ENCODE measurements at regions not wholly inside any gene's neighbourhood (a gene's known extent, or its start where the extent isn't known, plus 50 kb on each side); places are given as distances from the start of the nearest gene placed in this dataset.

DNA sequence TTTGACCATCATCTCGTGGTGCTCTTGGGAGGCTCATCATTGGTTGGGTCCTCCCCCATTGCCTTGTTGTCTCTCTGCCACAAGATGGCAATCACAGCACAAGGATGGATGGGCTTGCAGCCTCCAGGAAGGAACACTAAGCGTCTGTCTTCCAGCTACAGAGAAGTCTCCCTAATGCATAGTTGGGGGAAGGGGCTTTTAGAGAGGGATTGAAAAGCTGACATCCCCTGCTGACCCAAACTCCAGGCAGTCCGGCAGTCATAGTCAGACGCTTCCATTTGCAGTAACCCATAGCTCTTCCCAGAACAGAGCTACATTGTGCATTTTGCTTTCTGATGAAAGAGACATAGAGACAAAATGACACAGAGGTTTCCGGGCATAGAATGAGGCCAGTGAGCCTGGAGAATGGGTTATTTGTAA, 111.4 kb downstream of the UTP18 start:
- no peaks in the 10 kb centered on the region for H3K36me3 ChIP-seq (ENCODE audit: insufficient read depth, low read length)
- H3K4me1 ChIP-seq (ENCODE audit: insufficient read depth, low read length), result peaks cover 3% of the 10 kb centered on the region
- H2AFZ ChIP-seq (ENCODE audit: low read depth, low read length), result peak overlapping the region; percentile 39
- peak overlapping the region; percentile 79 for H3K4me3 ChIP-seq (ENCODE audit: low read length)
- H3K27me3 ChIP-seq (ENCODE audit: insufficient read depth, low read length), result no peaks in the 10 kb centered on the region
- H3K9me3 ChIP-seq (ENCODE audit: low read length), result no peaks in the 10 kb centered on the region

DNA sequence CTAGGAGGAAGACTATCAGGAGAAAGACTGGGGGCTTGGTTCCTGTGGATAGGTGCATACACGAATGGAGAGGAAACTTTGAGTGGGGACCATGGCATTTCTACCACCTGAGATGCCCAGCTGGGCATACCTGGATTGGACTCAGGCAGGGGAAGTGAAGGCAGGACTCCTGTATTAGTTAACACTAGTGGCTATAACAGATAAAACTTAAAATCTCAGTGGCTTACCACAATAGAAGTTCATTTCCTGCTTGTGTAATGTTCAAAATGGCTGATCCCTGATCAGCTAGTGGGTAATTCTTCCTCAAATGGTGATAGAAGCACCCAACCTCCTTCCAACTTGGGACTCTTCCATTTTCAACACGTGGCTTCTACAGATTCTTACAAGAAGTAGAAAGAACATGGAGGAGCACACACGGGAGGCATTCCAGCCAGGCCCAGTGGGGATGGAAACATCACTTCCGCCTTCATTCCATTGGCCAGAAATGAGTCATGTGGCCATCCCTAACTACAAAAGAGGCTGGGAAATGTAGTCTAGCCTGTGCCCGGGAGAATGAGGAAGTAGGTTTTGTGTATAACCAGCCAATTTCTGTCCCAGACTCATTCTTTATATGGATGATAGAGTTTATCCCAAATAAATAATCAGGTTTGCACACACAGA, 112.1 kb downstream of the UTP18 start:
- Histone ChIP-seq H3K4me1 (ENCODE audit: insufficient read depth, low read length) (peaks cover 3% of the 10 kb centered on the region), H3K36me3 (ENCODE audit: insufficient read depth, low read length) (no peaks in the 10 kb centered on the region), H3K9me3 (ENCODE audit: low read length) (no peaks in the 10 kb centered on the region), H3K27me3 (ENCODE audit: insufficient read depth, low read length) (no peaks in the 10 kb centered on the region), H2AFZ (ENCODE audit: low read depth, low read length) (peak overlapping the region; percentile 39), H3K4me3 (ENCODE audit: low read length) (peak overlapping the region; percentile 79)

DNA sequence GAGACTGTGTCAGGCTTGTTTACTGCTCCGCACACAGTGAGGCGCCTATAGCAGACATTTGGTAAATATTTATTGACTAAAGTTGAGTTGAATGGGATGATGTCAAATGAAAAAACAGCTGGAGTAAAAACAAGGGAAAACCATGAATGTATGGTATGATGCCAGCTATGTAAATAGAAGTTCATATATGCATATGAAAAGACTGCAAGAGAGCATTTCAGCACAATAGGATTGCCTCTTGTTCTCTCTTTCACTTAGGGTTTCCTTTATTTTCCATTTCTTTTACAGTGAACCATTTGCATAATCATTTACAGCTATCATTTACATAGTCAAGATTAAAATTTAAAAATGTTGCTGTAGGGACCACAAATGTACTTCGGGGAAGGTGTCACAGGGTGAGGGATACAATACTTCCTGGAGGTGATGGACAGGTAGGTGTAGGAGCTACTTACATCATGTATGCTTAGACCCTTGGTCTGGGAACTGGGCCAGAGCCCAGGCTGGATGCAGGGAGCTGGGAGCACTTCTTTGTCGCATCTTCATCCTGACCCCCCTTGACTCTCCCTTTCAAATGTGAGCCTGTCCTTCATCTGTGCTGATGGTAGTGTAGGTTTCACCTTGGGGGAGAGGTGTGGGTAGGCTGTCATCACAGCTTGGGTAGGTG, 113.3 kb downstream of the UTP18 start:
- Histone ChIP-seq H3K4me1 (ENCODE audit: insufficient read depth, low read length) (peaks cover 3% of the 10 kb centered on the region), H3K36me3 (ENCODE audit: insufficient read depth, low read length) (no peaks in the 10 kb centered on the region)

DNA sequence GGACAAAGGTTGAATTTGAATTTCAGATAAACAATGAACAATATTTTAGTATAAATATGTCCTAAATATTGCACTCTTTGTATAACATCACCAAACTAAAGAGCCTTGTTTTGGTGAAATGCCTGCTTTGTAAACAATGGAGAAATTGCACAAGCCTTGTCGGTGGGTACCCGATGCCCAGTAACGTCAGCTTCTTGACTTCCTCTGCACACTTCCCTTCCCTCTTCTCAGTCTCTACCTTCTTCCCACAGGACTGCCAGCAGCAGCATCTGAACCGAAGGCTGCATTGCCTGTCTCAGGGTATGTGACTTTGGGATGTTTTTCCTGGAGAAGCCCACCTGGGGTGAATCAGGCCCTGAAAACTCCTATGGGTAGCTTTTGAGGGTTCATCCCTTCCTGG, 113.9 kb downstream of the UTP18 start:
- H3K27me3 ChIP-seq (ENCODE audit: insufficient read depth, low read length), result no peaks in the 10 kb centered on the region
- H3K36me3 ChIP-seq (ENCODE audit: insufficient read depth, low read length), result no peaks in the 10 kb centered on the region
- H3K9me3 ChIP-seq (ENCODE audit: low read length), result no peaks in the 10 kb centered on the region
- H3K4me3 ChIP-seq (ENCODE audit: low read length), result no peak overlapping the region
- H2AFZ ChIP-seq (ENCODE audit: low read depth, low read length), result no peak overlapping the region
- H3K4me1 ChIP-seq (ENCODE audit: insufficient read depth, low read length), result peaks cover 3% of the 10 kb centered on the region

More for the DNA sequence above, 113.3 kb downstream of the UTP18 start:
- Histone ChIP-seq H2AFZ (ENCODE audit: low read depth, low read length) (peak overlapping the region; percentile 39), H3K9me3 (ENCODE audit: low read length) (no peaks in the 10 kb centered on the region), H3K4me3 (ENCODE audit: low read length) (no peak overlapping the region), H3K27me3 (ENCODE audit: insufficient read depth, low read length) (no peaks in the 10 kb centered on the region)

DNA sequence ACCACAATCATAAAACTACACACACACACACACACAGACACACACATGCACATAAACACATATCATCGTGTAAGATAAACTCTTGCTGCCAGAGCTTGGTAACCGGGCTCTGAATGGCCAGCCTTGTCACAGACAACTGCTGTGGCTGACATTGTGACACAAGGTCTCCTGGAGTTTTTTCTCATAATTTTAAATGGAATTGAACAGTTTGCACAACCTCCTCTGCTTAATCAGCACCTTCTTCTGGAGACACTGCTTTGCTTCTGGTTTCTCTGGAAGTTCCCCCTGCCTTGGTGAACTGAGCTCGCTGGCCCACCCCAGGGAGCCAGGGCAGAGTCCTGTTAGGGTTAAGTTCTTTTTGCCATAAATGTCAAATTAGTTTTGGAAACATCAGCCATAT, 115.4 kb downstream of the UTP18 start:
- Histone ChIP-seq H2AFZ (ENCODE audit: low read depth, low read length) (no peak overlapping the region), H3K4me1 (ENCODE audit: insufficient read depth, low read length) (peaks cover 3% of the 10 kb centered on the region), H3K4me3 (ENCODE audit: low read length) (no peak overlapping the region), H3K9me3 (ENCODE audit: low read length) (no peaks in the 10 kb centered on the region), H3K27me3 (ENCODE audit: insufficient read depth, low read length) (no peaks in the 10 kb centered on the region), H3K36me3 (ENCODE audit: insufficient read depth, low read length) (no peaks in the 10 kb centered on the region)

DNA sequence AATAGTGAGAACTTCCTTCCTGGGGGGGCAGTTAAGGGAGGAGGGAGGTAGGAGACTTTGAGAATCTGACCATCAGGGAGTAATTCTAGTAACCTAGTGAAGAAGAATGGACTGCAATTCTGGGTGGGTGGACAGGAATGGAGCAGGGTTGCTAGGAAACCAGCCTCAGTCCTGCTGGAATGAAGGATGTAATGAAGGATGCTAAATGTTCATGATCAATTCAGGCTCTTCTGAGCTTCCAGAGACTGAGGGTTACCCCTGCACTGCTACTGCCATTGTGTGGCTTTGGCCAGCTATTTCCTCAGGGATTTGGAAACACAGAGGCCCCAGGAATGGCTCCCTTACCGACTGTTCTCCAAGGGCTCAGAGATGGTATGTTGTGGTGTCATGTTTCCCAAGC, 116.4 kb downstream of the UTP18 start:
- Histone ChIP-seq H3K4me3 (ENCODE audit: low read length) (no peak overlapping the region), H2AFZ (ENCODE audit: low read depth, low read length) (no peak overlapping the region), H3K9me3 (ENCODE audit: low read length) (no peaks in the 10 kb centered on the region), H3K36me3 (ENCODE audit: insufficient read depth, low read length) (no peaks in the 10 kb centered on the region), H3K4me1 (ENCODE audit: insufficient read depth, low read length) (peaks cover 3% of the 10 kb centered on the region), H3K27me3 (ENCODE audit: insufficient read depth, low read length) (no peaks in the 10 kb centered on the region)

DNA sequence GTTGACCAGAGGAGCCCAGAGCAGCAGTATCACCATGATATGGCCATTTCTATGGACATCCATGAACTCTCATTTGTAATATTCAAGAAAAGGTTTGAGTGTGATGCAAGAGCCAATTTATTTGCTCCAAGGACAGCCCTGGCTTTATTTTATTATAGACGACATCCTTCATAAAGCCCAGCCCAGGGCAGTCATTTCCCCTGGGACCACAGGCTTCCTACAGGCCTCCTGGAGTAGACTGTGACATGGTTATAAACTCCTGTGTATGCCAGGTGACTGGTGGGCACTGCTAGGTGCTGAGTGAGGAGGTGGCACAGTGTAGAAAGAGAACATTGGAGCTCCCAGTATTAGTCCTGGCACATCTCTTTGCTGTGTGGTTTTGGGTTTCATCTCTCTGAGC, 120.9 kb downstream of the UTP18 start:
- Histone ChIP-seq H3K4me1 (ENCODE audit: insufficient read depth, low read length) (no peaks in the 10 kb centered on the region), H2AFZ (ENCODE audit: low read depth, low read length) (no peak overlapping the region), H3K27me3 (ENCODE audit: insufficient read depth, low read length) (peaks cover 2% of the 10 kb centered on the region), H3K9me3 (ENCODE audit: low read length) (no peaks in the 10 kb centered on the region), H3K36me3 (ENCODE audit: insufficient read depth, low read length) (no peaks in the 10 kb centered on the region), H3K4me3 (ENCODE audit: low read length) (no peak overlapping the region)

DNA sequence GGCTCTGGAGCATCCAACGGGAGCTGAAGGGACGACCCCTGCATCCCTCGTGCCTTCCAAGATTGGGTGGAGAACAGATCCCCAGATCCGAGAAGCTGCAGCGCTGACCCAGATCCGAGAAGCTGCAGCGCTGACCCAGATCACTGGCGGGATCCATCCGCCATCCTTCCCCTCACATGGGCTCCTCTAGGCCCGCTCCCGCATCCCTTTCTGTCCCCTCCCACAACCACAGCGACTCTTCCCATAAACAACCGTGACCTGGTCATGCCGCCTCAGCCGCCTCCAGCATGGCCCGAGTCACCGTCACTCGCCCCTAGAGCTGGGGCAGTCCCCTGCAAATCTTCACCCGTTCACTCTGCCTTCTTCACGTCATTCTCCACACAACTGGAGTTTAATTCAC, 124.9 kb downstream of the UTP18 start:
- no peaks in the 10 kb centered on the region for H3K36me3 ChIP-seq (ENCODE audit: insufficient read depth, low read length)
- H3K9me3 ChIP-seq (ENCODE audit: low read length), result no peaks in the 10 kb centered on the region
- no peak overlapping the region for H2AFZ ChIP-seq (ENCODE audit: low read depth, low read length)
- H3K4me1 ChIP-seq (ENCODE audit: insufficient read depth, low read length), result no peaks in the 10 kb centered on the region
- H3K4me3 ChIP-seq (ENCODE audit: low read length), result no peak overlapping the region
- H3K27me3 ChIP-seq (ENCODE audit: insufficient read depth, low read length), result peaks cover 8% of the 10 kb centered on the region

DNA sequence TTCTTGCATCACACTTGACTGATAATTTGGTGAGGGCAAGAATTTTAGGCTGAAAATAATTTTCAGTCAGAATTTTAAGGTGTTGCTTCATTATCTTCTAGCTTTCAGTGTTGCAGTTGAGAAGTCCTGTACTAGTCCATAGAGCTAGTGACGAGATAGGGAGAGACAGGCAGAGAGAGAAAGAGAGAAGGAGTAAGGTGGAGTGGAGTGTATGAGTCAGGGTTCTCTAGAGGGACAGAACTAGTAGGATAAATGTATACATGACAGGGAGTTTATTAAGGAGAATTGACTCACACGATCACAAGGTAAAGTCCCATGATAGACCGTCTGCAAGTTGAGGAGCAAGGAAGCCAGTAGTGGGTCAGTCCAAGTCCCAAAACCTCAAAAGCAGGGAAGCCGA, 127.2 kb downstream of the UTP18 start:
- no peaks in the 10 kb centered on the region for H3K4me1 ChIP-seq (ENCODE audit: insufficient read depth, low read length)
- no peak overlapping the region for H2AFZ ChIP-seq (ENCODE audit: low read depth, low read length)
- H3K36me3 ChIP-seq (ENCODE audit: insufficient read depth, low read length), result no peaks in the 10 kb centered on the region
- H3K9me3 ChIP-seq (ENCODE audit: low read length), result no peaks in the 10 kb centered on the region
- H3K4me3 ChIP-seq (ENCODE audit: low read length), result no peak overlapping the region
- peaks cover 8% of the 10 kb centered on the region for H3K27me3 ChIP-seq (ENCODE audit: insufficient read depth, low read length)

DNA sequence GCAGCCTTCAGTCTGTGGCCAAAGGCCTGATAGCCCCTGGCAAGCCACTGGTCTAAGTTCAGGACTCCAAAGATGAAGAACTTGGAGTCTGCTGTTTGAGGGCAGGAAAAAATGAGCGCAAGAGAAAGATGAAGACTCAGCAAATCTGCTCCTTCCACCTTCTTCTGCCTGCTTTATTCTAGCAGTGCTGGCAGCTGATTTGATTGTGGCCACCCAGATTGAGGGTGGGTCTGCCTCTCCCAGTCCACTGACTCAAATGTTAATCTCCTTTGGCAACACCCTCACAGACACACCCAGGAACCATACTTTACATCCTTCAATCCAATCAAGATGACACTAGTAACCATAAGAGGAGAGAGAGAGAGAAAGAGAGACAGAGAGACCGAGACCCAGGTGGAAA, 127.6 kb downstream of the UTP18 start:
- Histone ChIP-seq H3K4me3 (ENCODE audit: low read length) (no peak overlapping the region), H3K36me3 (ENCODE audit: insufficient read depth, low read length) (no peaks in the 10 kb centered on the region)

DNA sequence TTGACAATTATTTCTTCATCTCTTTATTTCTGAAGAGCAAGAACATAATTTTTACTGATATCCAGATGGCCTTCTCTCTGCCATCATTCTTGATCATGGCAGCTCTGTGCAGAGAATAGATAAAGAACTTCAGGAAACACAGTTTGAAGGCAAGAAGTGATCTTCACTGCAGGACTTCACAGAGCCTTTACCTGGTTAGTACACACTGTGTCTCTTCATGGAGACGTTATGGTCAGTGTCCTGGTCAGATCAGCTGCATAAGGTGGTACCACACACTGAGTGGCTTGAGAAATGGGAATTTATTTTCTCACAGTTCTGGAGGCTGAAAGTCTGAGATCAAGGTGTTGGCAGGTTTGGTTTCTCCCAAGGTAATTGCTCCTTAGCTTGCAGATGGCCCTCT, 129.5 kb downstream of the UTP18 start:
- Histone ChIP-seq H3K9me3 (ENCODE audit: low read length) (no peaks in the 10 kb centered on the region), H2AFZ (ENCODE audit: low read depth, low read length) (no peak overlapping the region), H3K4me3 (ENCODE audit: low read length) (no peak overlapping the region), H3K4me1 (ENCODE audit: insufficient read depth, low read length) (no peaks in the 10 kb centered on the region), H3K36me3 (ENCODE audit: insufficient read depth, low read length) (no peaks in the 10 kb centered on the region), H3K27me3 (ENCODE audit: insufficient read depth, low read length) (peaks cover 6% of the 10 kb centered on the region)

More for the DNA sequence above, 127.6 kb downstream of the UTP18 start:
- H3K4me1 ChIP-seq (ENCODE audit: insufficient read depth, low read length), result no peaks in the 10 kb centered on the region
- H3K9me3 ChIP-seq (ENCODE audit: low read length), result no peaks in the 10 kb centered on the region
- peaks cover 8% of the 10 kb centered on the region for H3K27me3 ChIP-seq (ENCODE audit: insufficient read depth, low read length)
- no peak overlapping the region for H2AFZ ChIP-seq (ENCODE audit: low read depth, low read length)

DNA sequence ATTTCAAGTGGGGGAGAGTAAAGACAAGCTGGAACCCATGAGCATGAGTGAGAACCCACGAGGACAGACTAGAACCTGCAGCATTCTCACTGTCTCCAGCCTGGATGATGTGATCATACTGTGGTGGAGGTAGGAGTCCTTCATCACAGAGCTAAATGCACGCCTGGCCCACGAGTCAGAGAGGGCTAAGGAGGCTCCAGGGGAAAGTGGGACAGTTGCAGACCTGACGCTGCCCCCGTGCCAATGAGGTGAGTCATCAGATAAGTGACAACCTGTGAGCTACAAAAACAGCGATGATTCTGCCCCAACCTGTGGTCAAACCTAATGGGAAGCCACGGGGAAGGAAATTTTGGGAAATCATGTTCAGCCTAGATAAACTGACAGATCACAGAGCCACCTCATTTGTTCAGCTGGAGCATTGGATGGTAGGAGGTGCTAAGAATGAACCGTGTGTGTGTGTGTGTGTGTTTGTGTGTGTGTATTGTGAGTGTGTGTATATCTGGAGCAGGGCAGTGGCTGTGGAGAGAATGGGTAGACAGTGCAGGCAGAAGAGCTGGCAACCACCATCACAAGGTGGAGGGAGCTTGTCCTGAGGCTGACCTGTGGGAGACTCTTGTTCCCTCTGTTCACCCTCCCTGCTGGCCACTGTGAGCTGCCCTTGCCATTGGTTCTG, 131.8 kb downstream of the UTP18 start:
- Histone ChIP-seq H3K36me3 (ENCODE audit: insufficient read depth, low read length) (no peaks in the 10 kb centered on the region), H3K4me1 (ENCODE audit: insufficient read depth, low read length) (no peaks in the 10 kb centered on the region), H3K27me3 (ENCODE audit: insufficient read depth, low read length) (peaks cover 13% of the 10 kb centered on the region), H3K9me3 (ENCODE audit: low read length) (no peaks in the 10 kb centered on the region), H2AFZ (ENCODE audit: low read depth, low read length) (no peak overlapping the region), H3K4me3 (ENCODE audit: low read length) (no peak overlapping the region)

DNA sequence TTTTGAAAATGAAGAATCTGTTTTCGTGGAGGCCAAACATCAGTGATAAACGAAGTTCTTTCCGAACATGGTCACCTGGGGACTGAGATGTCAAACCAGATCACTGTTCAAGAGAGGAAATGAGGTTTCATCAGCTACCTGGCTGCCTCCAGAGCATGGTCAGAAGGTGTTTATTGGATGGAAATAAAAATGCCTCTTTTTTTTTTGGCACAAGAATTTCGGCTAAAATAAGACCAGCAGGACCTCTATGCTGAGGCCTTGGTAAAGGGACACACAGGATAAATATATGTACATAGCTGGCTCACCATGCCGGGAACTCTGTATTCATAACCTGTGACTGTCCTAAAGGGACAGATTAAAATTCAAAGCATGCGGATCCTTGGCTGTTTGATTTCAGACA, 135.3 kb downstream of the UTP18 start:
- Histone ChIP-seq H3K9me3 (ENCODE audit: low read length) (no peaks in the 10 kb centered on the region), H3K4me3 (ENCODE audit: low read length) (no peak overlapping the region), H3K36me3 (ENCODE audit: insufficient read depth, low read length) (no peaks in the 10 kb centered on the region), H3K4me1 (ENCODE audit: insufficient read depth, low read length) (no peaks in the 10 kb centered on the region), H2AFZ (ENCODE audit: low read depth, low read length) (no peak overlapping the region), H3K27me3 (ENCODE audit: insufficient read depth, low read length) (peaks cover 13% of the 10 kb centered on the region)
